ENCODE measurements at regions not wholly inside any gene's neighbourhood (a gene's known extent, or its start where the extent isn't known, plus 50 kb on each side); places are given as distances from the start of the nearest gene placed in this dataset.

GRCh38 chr10:130257897-130258296 is 121.7 kb downstream of the GLRX3 start:
- TF ChIP-seq CTCF (conservative IDR thresholded peaks at IDR 0.05; ENCODE audit: low read length) (no peak), EZH2phosphoT487 (IDR thresholded peaks at IDR 0.05; ENCODE audit: borderline replicate concordance, low read depth, low read length) (no peak)
